ENCODE measurements at regions not wholly inside any gene's neighbourhood (a gene's known extent, or its start where the extent isn't known, plus 50 kb on each side); places are given as distances from the start of the nearest gene placed in this dataset.

DNA sequence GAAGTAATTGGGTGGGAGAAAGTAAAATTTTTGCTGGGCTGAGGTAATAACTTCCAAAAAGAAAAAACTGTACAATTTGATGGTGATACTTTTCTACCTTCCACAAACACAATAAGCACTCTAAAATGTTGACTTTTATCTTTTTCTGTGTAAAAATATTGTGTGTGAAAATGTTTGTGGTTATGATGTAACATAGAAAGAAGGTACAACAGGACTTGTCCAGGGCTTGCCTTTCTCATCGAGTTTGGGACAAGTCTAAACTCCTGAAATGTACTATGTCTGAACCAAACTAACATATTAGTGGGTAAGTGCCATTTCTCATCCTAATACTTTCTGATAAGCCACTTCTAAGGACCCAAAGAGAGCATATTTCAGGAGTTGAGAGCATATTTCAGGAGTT, 174.2 kb upstream of the PDGFD start:
- DNase-seq (ENCODE audit: low read depth): no peak

- DNase-seq (ENCODE audit: low read depth): no peak
Observed at GRCh38 chr11:104337273-104337672, 173.3 kb upstream of the PDGFD start.

GRCh38 chr11:104333977-104334376, 170.0 kb upstream of the PDGFD start:
- DNase-seq (ENCODE audit: low read depth): no peak

DNA sequence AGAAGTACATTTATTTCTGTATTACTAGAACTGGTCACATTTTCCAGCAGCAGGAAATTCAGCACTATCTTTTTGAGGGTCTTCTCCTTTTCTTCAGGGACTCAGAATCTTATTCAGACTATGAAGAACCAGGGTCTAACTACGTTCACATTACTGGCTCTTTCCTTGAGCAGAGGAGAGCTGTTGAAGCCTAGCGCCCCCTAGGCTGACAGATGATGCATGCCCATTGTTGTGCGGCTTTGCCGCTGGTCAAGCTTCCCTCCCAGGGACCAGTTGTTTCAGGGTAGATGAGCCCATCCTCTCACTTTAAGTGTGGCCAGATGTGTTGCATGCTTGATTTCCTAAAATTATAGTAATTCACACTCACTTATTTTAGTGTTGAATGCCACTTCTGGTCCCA, 168.2 kb upstream of the PDGFD start:
- DNase-seq (ENCODE audit: low read depth): no peak

- DNase-seq (ENCODE audit: low read depth): no peak
Observed at GRCh38 chr11:104329078-104329665, 165.2 kb upstream of the PDGFD start.

DNA sequence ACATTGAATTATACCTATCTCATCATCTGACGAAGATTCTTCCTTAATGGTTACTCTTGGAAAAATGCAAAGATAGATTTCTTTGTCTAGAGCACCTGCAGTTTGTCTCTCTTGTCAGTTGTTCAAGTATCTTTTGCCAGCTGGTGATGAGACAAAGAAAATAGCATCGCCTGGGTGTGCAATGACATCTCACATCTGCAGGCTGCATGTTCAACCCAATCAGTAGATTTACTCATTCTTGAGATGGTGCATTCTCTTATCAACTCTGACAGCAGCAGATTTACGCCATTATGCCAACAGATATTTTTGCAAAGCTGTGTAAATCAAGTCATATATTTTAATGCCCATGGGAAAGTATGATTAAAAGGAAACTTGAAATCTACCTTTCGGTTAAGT, 164.6 kb upstream of the PDGFD start:
- DNase-seq (ENCODE audit: low read depth): no peak

DNA sequence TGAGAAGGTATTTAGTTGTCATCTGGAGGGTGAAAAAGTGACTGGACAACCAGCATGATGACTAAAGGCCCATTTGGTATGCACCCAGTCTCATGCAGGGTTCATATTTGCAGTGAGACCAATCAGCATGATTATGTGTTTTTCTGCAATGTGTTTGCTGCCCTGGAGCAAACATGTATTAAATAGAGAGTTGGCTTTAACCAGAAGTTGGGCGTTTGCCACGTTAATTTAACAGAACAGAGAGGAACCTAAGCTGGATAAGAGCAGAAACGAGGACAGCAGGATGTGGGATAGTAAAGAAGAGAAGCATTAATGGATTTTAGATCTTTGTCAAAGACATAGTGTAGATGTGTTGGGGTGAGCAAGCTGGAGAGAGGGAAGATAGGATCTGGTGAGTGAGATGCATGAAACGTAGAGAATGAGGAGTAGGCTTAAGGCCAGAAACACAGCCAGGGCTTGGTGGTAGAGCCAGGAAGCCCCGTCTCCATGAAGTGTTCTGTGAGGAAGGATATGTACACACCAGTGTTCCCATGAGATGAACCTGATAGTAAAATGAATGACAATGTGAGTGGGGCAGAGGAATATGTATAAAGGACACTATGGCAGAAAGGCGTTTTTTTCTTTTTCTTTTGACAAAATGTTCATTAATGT, 164.0 kb upstream of the PDGFD start:
- DNase-seq (ENCODE audit: low read depth): no peak

- no peak for DNase-seq (ENCODE audit: low read depth)
Observed at GRCh38 chr11:104325093-104325492, 161.1 kb upstream of the PDGFD start.

GRCh38 chr11:104324276-104324675, 160.3 kb upstream of the PDGFD start:
- no peak for DNase-seq (ENCODE audit: low read depth)

GRCh38 chr11:104323841-104324240, 159.9 kb upstream of the PDGFD start:
- DNase-seq (ENCODE audit: low read depth): no peak

- DNase-seq (ENCODE audit: low read depth): no peak
Observed at GRCh38 chr11:104322696-104323095, 158.7 kb upstream of the PDGFD start.

- no peak for DNase-seq (ENCODE audit: low read depth)
Observed at GRCh38 chr11:104320956-104321355, 157.0 kb upstream of the PDGFD start.

- DNase-seq (ENCODE audit: low read depth): no peak
Observed at GRCh38 chr11:104320097-104320496, 156.2 kb upstream of the PDGFD start.

DNA sequence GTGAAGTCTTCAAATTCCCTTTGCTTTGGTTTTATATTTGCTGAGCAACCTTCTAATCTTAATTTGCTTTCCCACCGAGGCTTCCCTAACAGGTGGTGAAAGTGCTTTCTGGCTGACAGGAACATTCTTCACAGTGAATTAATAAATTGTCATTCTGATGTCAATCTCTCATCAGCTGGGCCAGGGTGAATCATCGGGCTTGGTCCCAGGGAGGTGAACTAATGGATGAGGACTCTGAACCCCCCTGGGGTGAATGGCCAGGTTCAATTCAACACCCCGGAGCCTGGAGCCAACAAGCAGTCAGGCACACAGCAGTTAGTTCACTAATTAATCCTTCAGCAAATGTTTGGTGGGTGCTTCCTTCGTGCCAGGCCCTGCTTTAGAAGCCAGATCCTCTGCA, 155.4 kb upstream of the PDGFD start:
- DNase-seq (ENCODE audit: low read depth): no peak

GRCh38 chr11:104306862-104307474, 143.0 kb upstream of the PDGFD start:
- DNase-seq (ENCODE audit: low read depth): no peak

- no peak for DNase-seq (ENCODE audit: low read depth)
Observed at GRCh38 chr11:104301776-104302175, 137.8 kb upstream of the PDGFD start.

DNA sequence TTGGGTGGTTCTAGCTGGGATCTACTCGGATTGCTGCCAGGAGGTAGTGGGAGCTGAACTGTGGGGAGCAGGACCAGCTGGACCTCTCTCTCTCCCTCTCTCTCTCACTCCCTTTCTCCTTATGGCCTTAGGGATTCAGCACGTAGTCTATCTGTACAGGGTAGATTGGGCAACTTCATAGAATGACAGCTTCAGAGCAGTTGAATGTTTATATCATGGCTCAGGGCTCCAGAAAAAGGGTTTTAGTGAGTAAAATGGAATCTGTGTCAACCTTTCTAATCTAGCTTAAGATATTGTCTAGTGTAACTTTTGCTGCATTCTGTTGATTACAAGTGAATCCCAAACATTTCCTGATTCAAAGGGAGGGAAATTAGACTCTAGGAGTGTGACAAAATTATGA, 127.7 kb upstream of the PDGFD start:
- DNase-seq (ENCODE audit: low read depth): no peak

DNA sequence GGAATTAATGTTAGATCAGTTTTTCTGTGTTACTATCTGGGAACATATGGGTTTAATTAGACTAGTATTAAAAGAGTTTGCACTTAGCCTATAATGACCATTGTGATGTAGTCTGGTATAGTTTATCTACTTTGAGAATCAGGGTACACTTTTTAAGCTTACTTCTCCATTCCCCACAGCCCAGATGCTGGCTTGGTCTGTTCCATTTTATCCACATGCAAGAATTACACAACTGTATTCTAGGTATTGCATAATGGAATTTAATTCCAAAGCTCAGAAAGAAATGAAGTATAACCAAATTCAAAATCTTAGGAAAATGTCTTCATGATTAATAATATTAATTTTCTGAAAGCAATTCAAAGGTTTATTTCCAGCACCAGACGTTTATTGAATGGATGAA, 122.2 kb upstream of the PDGFD start:
- DNase-seq (ENCODE audit: low read depth): no peak

DNA sequence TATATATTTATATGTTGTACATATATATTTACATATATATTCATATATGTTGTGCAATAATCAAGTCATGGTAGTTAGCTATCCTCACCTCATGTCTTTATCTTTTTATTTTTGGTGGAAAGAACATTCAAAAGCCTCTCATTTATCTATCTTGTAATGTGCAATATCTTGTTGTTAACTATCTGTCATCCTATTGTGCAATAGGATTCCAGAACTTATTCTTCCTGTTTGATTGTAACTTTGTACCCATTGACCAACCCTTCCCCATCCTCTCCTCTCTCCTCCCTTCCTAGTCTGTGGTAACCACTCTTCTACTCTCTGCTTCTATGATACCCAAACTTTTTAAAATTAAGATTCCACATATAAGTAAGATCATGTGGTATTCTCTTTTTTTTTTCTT, 115.6 kb upstream of the PDGFD start:
- no peak for DNase-seq (ENCODE audit: low read depth)

- DNase-seq (ENCODE audit: low read depth): no peak
Observed at GRCh38 chr11:104275992-104276391, 112.0 kb upstream of the PDGFD start.

DNA sequence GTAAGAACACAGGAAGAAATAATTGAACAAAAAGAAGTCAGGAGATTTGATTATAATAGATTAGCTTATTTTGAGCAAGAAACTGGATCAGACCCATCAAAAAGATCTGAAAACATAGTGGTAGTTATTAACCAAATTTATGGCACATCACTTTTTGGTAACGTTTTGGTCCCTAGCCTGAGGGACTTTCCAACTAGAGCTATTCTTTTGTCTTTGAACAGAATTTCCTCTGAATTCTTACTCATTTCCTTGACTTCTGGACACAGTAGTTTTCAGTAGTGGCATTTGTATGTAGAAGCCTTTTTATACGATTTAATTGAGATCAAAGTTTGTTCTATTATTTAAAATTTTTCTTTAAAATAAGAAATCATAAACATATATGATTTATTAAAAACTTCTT, 96.5 kb upstream of the PDGFD start:
- no peak for DNase-seq (ENCODE audit: low read depth)

GRCh38 chr11:104259121-104259610, 95.2 kb upstream of the PDGFD start:
- DNase-seq (ENCODE audit: low read depth): no peak

DNA sequence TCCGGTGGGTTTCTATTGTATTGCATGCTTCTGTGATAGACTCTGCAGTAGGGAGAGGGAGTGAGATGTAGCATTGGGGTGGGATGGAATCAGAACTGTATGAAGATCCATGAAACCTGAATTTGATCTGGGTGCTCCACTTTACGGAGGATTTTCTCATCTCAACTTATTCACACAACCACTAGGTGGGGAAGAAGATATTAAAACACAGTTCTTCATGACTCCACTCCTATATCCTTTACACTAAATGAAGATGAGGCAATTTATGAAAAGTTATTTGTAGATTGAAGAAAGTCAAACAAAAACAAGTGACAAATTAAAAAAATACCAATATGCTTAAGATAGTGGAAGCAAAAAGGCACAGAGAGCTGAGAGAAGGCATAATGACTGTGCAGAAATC, 92.6 kb upstream of the PDGFD start:
- DNase-seq (ENCODE audit: low read depth): no peak

DNA sequence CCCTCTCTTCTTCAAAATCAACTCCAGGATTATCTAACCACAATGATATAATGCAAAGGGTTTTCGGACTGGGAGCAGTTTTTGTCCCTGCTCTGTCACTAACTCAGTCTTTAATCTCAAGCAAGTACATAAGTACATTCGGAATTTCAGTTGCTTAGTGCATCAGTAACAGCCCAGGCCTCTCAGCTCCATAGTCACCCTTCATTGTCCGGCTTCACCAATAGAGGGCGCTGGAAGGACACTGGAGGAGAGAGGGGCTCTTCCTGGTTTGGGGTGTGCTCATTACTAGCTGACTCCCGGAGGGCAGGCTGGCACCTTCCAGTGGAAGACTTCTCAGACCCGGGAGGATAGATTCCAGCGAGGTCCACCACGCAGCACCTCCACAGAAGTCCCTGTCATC, 90.4 kb upstream of the PDGFD start:
- DNase-seq (ENCODE audit: low read depth): no peak
